ENCODE measurements at regions not wholly inside any gene's neighbourhood (a gene's known extent, or its start where the extent isn't known, plus 50 kb on each side); places are given as distances from the start of the nearest gene placed in this dataset.
A peak's percentile ranks its signal among the peaks of the same experiment; 100 is the strongest.
"Not testable (repeated sequence)": the region's sequence is repeated elsewhere in the genome, so short reads cannot be mapped to it uniquely, and the experiment has no call there.

- no peak for DNase-seq
Measured at GRCh38 chr20:47971058-47971791, 185.9 kb upstream of the SULF2 start.

GRCh38 chr20:47970282-47970903 is 185.1 kb upstream of the SULF2 start:
- DNase-seq = peak; percentile 29

GRCh38 chr20:47969426-47969825 is 184.1 kb upstream of the SULF2 start:
- DNase-seq = no peak

- no peak for DNase-seq
Measured at GRCh38 chr20:47968541-47969310, 183.4 kb upstream of the SULF2 start.

- DNase-seq = no peak
Measured at GRCh38 chr20:47964149-47964548, 178.9 kb upstream of the SULF2 start.

GRCh38 chr20:47963022-47963421 is 177.7 kb upstream of the SULF2 start:
- no peak for DNase-seq

GRCh38 chr20:47962286-47962963 is 177.1 kb upstream of the SULF2 start:
- no peak for DNase-seq

- no peak for DNase-seq
Measured at GRCh38 chr20:47960769-47961541, 175.7 kb upstream of the SULF2 start.

- no peak for DNase-seq
Measured at GRCh38 chr20:47960277-47960676, 175.0 kb upstream of the SULF2 start.

GRCh38 chr20:47957989-47958801 is 172.9 kb upstream of the SULF2 start:
- DNase-seq = not testable (repeated sequence)

GRCh38 chr20:47957135-47957534 is 171.9 kb upstream of the SULF2 start:
- no peak for DNase-seq

- DNase-seq = no peak
Measured at GRCh38 chr20:47956268-47956995, 171.2 kb upstream of the SULF2 start.

- no peak for DNase-seq
Measured at GRCh38 chr20:47953471-47953870, 168.2 kb upstream of the SULF2 start.

- DNase-seq = no peak
Measured at GRCh38 chr20:47952023-47952564, 166.8 kb upstream of the SULF2 start.

GRCh38 chr20:47951521-47951971 is 166.3 kb upstream of the SULF2 start:
- DNase-seq = peak; percentile 19

- no peak for DNase-seq
Measured at GRCh38 chr20:47950913-47951283, 165.6 kb upstream of the SULF2 start.

GRCh38 chr20:47950124-47950912 is 165.0 kb upstream of the SULF2 start:
- no peak for DNase-seq

GRCh38 chr20:47949230-47949629 is 163.9 kb upstream of the SULF2 start:
- no peak for DNase-seq

GRCh38 chr20:47944682-47945081 is 159.4 kb upstream of the SULF2 start:
- no peak for DNase-seq

GRCh38 chr20:47941869-47942268 is 156.6 kb upstream of the SULF2 start:
- DNase-seq = no peak
